ENCODE measurements at regions not wholly inside any gene's neighbourhood (a gene's known extent, or its start where the extent isn't known, plus 50 kb on each side); places are given as distances from the start of the nearest gene placed in this dataset.
"Not testable (repeated sequence)": the region's sequence is repeated elsewhere in the genome, so short reads cannot be mapped to it uniquely, and the experiment has no call there.

DNA sequence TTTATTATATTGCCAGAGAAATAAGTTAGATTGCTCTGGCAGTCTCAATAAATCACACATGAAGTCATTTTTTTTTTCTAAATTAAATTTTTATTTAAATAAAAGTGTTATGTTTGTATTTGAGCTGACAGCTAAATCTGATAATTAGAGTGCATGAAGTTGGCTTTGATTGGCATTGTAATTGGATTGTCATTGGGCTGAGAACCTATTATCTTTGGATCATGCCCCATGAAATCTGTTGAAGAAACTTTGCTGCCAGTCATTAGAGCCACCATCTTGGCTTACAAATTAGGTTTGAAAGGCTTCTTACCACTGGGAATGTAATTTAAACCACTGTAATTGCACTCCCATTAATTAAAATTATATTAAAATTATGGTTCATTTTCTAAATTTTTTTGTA is 507.9 kb upstream of the FANCL start:
- H3K36me3 ChIP-seq (ENCODE audit: insufficient read depth, low read length) = no peaks in the 10 kb centered on the region
- no peak overlapping the region for H3K27ac ChIP-seq (ENCODE audit: low read depth, low read length)
- POLR2A ChIA-PET (ENCODE audit: partially characterized antibody) = no interaction called here
- no peaks in the 10 kb centered on the region for H3K9me3 ChIP-seq (ENCODE audit: control insufficient read depth in 1 of 2, low read length in 2 of 2)
- CTCF ChIA-PET (ENCODE audit: partially characterized antibody) = no interaction called here
- intact Hi-C loops (cut with micrococcal nuclease) = no loop called here
- Mint-ChIP-seq H3K4me1 (no peaks in the 10 kb centered on the region), H3K4me3 (no peak overlapping the region), H3K9me3 (peaks cover 0 to 4% (median 0%) of the 10 kb centered on the region in 8 donors), H3K36me3 (no peaks in the 10 kb centered on the region), H3K27ac (no peak overlapping the region), H3K27me3 (no peaks in the 10 kb centered on the region)
- DNase-seq = no peak
- H3K27me3 ChIP-seq (ENCODE audit: insufficient read depth, low read length) = no peaks in the 10 kb centered on the region
- no peaks in the 10 kb centered on the region for H3K4me1 ChIP-seq (ENCODE audit: insufficient read depth, low read length)
- H3K4me3 ChIP-seq (ENCODE audit: low read length in 2 of 2) = no peak overlapping the region

DNA sequence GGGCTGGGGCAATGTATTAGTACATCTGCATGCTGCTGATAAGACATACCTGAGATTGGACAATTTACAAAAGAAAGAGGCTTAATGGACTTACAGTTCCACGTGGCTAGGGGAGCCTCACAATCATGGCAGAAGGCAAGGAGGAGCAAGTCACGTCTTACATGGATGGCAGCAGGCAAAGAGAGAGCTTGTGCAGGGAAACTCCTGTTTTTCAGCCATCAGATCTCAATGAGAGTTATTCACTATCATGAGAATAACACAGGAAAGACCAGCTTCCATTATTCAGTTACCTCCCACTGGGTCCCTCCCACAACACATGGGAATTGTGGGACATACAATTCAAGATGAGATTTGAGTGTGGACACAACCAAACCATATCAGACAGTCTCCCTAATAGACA is 504.2 kb upstream of the FANCL start:
- intact Hi-C loops (cut with micrococcal nuclease); H3K27ac Mint-ChIP-seq: not testable (repeated sequence)

DNA sequence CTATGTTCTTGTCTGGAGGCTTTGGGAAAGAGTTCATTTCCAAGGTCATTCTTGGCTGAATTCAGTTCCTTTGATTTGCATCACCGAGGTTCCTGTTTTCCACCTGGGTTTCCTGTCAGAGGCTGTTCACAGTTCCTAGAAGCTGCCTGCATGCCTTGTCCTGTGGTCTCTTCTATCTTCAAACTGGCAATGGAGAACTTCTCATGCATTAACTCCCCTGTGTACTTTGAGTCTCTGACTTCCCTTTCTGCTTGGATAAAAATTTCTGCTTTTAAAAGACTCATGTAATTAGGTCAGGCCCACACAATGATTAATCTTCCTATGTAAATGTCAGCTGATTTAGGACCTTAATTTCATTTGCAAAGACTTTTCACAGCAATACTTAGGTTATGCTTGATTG is 499.3 kb upstream of the FANCL start:
- no peak overlapping the region for H3K4me3 Mint-ChIP-seq
- H3K27ac ChIP-seq (ENCODE audit: low read depth, low read length) = no peak overlapping the region
- H3K4me1 Mint-ChIP-seq = no peaks in the 10 kb centered on the region
- no peak overlapping the region for H3K4me3 ChIP-seq (ENCODE audit: low read length in 2 of 2)
- intact Hi-C loops (cut with micrococcal nuclease) = no loop called here
- ChIA-PET CTCF (ENCODE audit: partially characterized antibody) (no interaction called here), POLR2A (ENCODE audit: partially characterized antibody) (no interaction called here)
- no peaks in the 10 kb centered on the region for H3K36me3 Mint-ChIP-seq
- peaks cover 0 to 4% (median under 1%) of the 10 kb centered on the region in 8 donors for H3K9me3 Mint-ChIP-seq
- DNase-seq = no peak
- no peaks in the 10 kb centered on the region for H3K9me3 ChIP-seq (ENCODE audit: control insufficient read depth in 1 of 2, low read length in 2 of 2)
- H3K36me3 ChIP-seq (ENCODE audit: insufficient read depth, low read length) = no peaks in the 10 kb centered on the region
- H3K27ac Mint-ChIP-seq = no peak overlapping the region
- peaks cover 0 to 1% of the 10 kb centered on the region in 2 donors for H3K27me3 Mint-ChIP-seq
- no peaks in the 10 kb centered on the region for H3K27me3 ChIP-seq (ENCODE audit: insufficient read depth, low read length)
- no peaks in the 10 kb centered on the region for H3K4me1 ChIP-seq (ENCODE audit: insufficient read depth, low read length)

More for the DNA sequence above, 504.2 kb upstream of the FANCL start:
- H3K36me3 Mint-ChIP-seq; H3K4me1 ChIP-seq (ENCODE audit: insufficient read depth, low read length); DNase-seq; POLR2A ChIA-PET (ENCODE audit: partially characterized antibody); H3K27me3 Mint-ChIP-seq; H3K27me3 ChIP-seq (ENCODE audit: insufficient read depth, low read length); H3K27ac ChIP-seq (ENCODE audit: low read depth, low read length); H3K4me3 ChIP-seq (ENCODE audit: low read length in 2 of 2); H3K9me3 Mint-ChIP-seq; H3K36me3 ChIP-seq (ENCODE audit: insufficient read depth, low read length); CTCF ChIA-PET (ENCODE audit: partially characterized antibody); H3K9me3 ChIP-seq (ENCODE audit: control insufficient read depth in 1 of 2, low read length in 2 of 2); H3K4me1 Mint-ChIP-seq; H3K4me3 Mint-ChIP-seq: not testable (repeated sequence)

DNA sequence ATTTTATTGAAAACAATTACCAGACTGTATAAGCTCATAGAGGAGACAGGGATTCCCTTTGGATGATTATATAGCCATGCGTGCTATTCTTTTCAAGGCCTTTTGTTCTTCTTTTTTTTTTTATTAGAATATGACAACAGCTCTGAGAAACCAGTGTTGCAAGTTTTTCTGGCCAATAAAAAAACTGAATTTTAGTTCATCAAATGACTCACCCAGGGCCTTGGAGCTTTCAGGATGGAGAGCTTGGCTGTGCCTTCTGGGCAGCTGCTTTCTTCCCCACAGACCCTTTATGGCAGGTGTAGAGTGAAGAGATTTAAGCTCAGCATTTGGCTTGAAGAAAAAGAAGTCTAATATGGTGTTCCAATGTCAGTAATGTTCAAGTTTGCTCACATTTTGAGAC is 497.9 kb upstream of the FANCL start:
- no peaks in the 10 kb centered on the region for H3K9me3 ChIP-seq (ENCODE audit: control insufficient read depth in 1 of 2, low read length in 2 of 2)
- ChIA-PET POLR2A (ENCODE audit: partially characterized antibody) (no interaction called here), CTCF (ENCODE audit: partially characterized antibody) (no interaction called here)
- H3K36me3 ChIP-seq (ENCODE audit: insufficient read depth, low read length) = no peaks in the 10 kb centered on the region
- no peak overlapping the region for H3K27ac Mint-ChIP-seq
- no peaks in the 10 kb centered on the region for H3K4me1 ChIP-seq (ENCODE audit: insufficient read depth, low read length)
- H3K27me3 ChIP-seq (ENCODE audit: insufficient read depth, low read length) = no peaks in the 10 kb centered on the region
- H3K27me3 Mint-ChIP-seq = peaks cover 0 to 1% of the 10 kb centered on the region in 2 donors
- no peaks in the 10 kb centered on the region for H3K4me1 Mint-ChIP-seq
- no peak overlapping the region for H3K4me3 ChIP-seq (ENCODE audit: low read length in 2 of 2)
- H3K27ac ChIP-seq (ENCODE audit: low read depth, low read length) = no peak overlapping the region
- no peak for DNase-seq
- H3K9me3 Mint-ChIP-seq = peaks cover 0 to 2% (median 0%) of the 10 kb centered on the region in 8 donors
- H3K36me3 Mint-ChIP-seq = no peaks in the 10 kb centered on the region
- no peak overlapping the region for H3K4me3 Mint-ChIP-seq
- intact Hi-C loops (cut with micrococcal nuclease) = no loop called here

DNA sequence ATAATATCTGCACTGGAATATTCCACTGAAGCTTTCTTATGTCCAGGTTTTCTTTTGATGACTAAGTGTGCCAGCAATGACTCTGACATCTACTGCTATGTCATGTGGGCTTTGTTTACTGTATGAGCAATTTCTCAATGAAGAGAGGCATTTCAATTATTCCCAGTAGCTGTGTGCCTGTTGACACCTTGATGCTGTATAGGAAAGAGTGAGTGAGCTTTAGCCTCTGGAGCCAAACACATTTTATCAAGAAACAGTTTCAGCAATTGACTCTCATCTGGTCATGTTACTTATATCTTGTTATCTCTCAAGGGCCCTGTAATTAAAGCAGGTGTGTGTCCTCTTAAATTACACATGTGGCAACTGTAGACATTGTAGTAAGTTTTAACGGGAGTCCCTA is 493.2 kb upstream of the FANCL start:
- H3K27ac Mint-ChIP-seq = no peak overlapping the region
- H3K4me3 Mint-ChIP-seq = no peak overlapping the region

DNA sequence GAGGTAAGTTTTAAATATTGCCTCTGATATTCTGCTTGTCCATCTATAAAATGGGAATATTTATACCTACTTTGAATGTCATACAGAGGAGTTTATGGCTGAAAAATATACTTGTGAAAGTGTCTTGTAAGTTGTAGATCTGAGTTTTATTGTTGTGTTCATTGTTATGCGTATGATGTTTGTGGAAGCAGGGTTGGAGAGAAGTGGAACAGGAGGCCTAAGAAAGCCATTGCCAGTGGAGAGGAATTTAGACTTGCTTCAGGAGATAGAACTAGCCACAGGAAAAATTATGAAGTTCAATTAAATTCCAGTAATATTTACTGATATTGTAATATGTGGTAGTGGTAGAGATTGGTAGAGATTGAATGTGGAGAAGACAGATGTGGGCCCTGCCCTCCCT is 491.9 kb upstream of the FANCL start:
- no peaks in the 10 kb centered on the region for H3K36me3 Mint-ChIP-seq

More for the DNA sequence above, 493.2 kb upstream of the FANCL start:
- POLR2A ChIA-PET (ENCODE audit: partially characterized antibody) = no interaction called here
- H3K4me3 ChIP-seq (ENCODE audit: low read length in 2 of 2) = no peak overlapping the region
- no peaks in the 10 kb centered on the region for H3K27me3 ChIP-seq (ENCODE audit: insufficient read depth, low read length)
- no peaks in the 10 kb centered on the region for H3K4me1 ChIP-seq (ENCODE audit: insufficient read depth, low read length)
- no peaks in the 10 kb centered on the region for H3K36me3 Mint-ChIP-seq
- H3K36me3 ChIP-seq (ENCODE audit: insufficient read depth, low read length) = no peaks in the 10 kb centered on the region
- no peak for DNase-seq
- peaks cover 0 to 2% (median 0%) of the 10 kb centered on the region in 8 donors for H3K9me3 Mint-ChIP-seq
- CTCF ChIA-PET (ENCODE audit: partially characterized antibody) = no interaction called here
- no peaks in the 10 kb centered on the region for H3K4me1 Mint-ChIP-seq
- intact Hi-C loops (cut with micrococcal nuclease) = no loop called here
- no peak overlapping the region for H3K27ac ChIP-seq (ENCODE audit: low read depth, low read length)
- H3K27me3 Mint-ChIP-seq = peaks cover 0 to 1% of the 10 kb centered on the region in 2 donors
- H3K9me3 ChIP-seq (ENCODE audit: control insufficient read depth in 1 of 2, low read length in 2 of 2) = no peaks in the 10 kb centered on the region

DNA sequence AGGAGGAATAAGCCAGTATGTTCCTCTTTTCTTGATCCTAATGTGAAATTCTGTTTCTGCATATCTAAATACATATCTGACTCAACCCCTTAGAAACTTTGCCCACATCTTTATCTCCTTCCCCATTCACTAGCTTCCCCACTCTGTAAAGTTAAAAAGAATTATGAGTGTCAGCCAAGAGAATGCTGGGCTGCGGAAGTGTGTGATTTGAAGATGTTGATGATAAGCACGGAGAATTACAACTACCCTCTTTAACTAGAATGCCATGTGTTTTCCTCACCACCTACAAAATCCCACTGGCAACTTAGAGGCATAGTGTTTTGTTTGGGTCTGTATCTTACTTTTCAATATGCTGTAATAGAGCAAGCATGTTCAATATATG is 490.4 kb upstream of the FANCL start:
- H3K4me1 ChIP-seq (ENCODE audit: insufficient read depth, low read length) = no peaks in the 10 kb centered on the region
- intact Hi-C loops (cut with micrococcal nuclease) = no loop called here
- Mint-ChIP-seq H3K4me3 (no peak overlapping the region), H3K4me1 (no peaks in the 10 kb centered on the region), H3K27me3 (no peaks in the 10 kb centered on the region), H3K9me3 (no peaks in the 10 kb centered on the region), H3K36me3 (no peaks in the 10 kb centered on the region), H3K27ac (no peak overlapping the region)
- POLR2A ChIA-PET (ENCODE audit: partially characterized antibody) = no interaction called here
- no peaks in the 10 kb centered on the region for H3K36me3 ChIP-seq (ENCODE audit: insufficient read depth, low read length)
- H3K4me3 ChIP-seq (ENCODE audit: low read length in 2 of 2) = no peak overlapping the region
- H3K9me3 ChIP-seq (ENCODE audit: control insufficient read depth in 1 of 2, low read length in 2 of 2) = no peaks in the 10 kb centered on the region
- CTCF ChIA-PET (ENCODE audit: partially characterized antibody) = no interaction called here
- H3K27ac ChIP-seq (ENCODE audit: low read depth, low read length) = no peak overlapping the region
- DNase-seq = no peak
- H3K27me3 ChIP-seq (ENCODE audit: insufficient read depth, low read length) = no peaks in the 10 kb centered on the region

More for the DNA sequence above, 491.9 kb upstream of the FANCL start:
- Mint-ChIP-seq H3K9me3 (no peaks in the 10 kb centered on the region), H3K4me1 (no peaks in the 10 kb centered on the region), H3K4me3 (no peak overlapping the region), H3K27ac (no peak overlapping the region), H3K27me3 (peaks cover 0 to 1% of the 10 kb centered on the region in 2 donors)
- ChIA-PET POLR2A (ENCODE audit: partially characterized antibody) (no interaction called here), CTCF (ENCODE audit: partially characterized antibody) (no interaction called here)
- no peak overlapping the region for H3K27ac ChIP-seq (ENCODE audit: low read depth, low read length)
- no peaks in the 10 kb centered on the region for H3K9me3 ChIP-seq (ENCODE audit: control insufficient read depth in 1 of 2, low read length in 2 of 2)
- H3K4me1 ChIP-seq (ENCODE audit: insufficient read depth, low read length) = no peaks in the 10 kb centered on the region
- H3K4me3 ChIP-seq (ENCODE audit: low read length in 2 of 2) = no peak overlapping the region
- no peaks in the 10 kb centered on the region for H3K27me3 ChIP-seq (ENCODE audit: insufficient read depth, low read length)
- intact Hi-C loops (cut with micrococcal nuclease) = no loop called here
- no peak for DNase-seq
- H3K36me3 ChIP-seq (ENCODE audit: insufficient read depth, low read length) = no peaks in the 10 kb centered on the region

DNA sequence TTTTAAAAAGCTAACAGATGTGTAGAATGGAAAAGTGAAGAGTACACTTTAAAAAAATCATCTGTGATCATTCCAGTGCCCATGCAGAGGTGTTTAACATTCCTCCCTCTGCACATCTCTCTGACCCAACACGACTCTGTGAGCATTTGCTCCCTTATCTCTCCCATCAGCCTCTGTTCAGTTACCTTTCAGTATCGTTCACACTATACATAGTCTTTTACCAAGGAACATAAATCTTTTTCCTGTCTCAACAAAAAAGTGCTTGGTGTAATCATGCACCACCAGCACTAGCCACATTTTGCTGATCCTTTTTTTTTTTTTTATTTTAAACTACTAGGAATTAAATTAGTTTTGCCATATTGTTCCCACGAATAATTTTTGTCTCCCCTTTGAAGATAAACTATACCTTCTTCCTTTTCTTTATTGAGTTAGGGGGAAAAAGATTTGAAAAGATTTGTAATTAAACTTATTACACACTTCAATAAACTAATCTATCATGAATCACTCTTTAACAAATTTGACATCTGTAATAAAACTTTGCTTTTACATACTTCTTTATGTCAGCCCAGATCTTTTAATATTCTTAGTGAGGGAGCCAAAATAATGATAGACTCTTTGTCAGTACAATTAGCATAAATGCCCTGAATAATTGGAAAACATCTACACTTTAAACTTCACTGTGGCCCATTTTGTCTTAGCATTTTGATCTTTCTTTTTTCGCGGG is 489.8 kb upstream of the FANCL start:
- Histone ChIP-seq H3K4me3 (ENCODE audit: low read length in 2 of 2) (no peak overlapping the region), H3K36me3 (ENCODE audit: insufficient read depth, low read length) (no peaks in the 10 kb centered on the region), H3K9me3 (ENCODE audit: control insufficient read depth in 1 of 2, low read length in 2 of 2) (no peaks in the 10 kb centered on the region), H3K27ac (ENCODE audit: low read depth, low read length) (no peak overlapping the region), H3K27me3 (ENCODE audit: insufficient read depth, low read length) (no peaks in the 10 kb centered on the region), H3K4me1 (ENCODE audit: insufficient read depth, low read length) (no peaks in the 10 kb centered on the region)
- no peak overlapping the region for H3K4me3 Mint-ChIP-seq
- ChIA-PET POLR2A (ENCODE audit: partially characterized antibody) (no interaction called here), CTCF (ENCODE audit: partially characterized antibody) (no interaction called here)
- no peaks in the 10 kb centered on the region for H3K4me1 Mint-ChIP-seq
- H3K27me3 Mint-ChIP-seq = no peaks in the 10 kb centered on the region
- H3K9me3 Mint-ChIP-seq = no peaks in the 10 kb centered on the region
- H3K36me3 Mint-ChIP-seq = no peaks in the 10 kb centered on the region
- no peak overlapping the region for H3K27ac Mint-ChIP-seq
- no peak for DNase-seq
- intact Hi-C loops (cut with micrococcal nuclease) = no loop called here
